ENCODE measurements at regions not wholly inside any gene's neighbourhood (a gene's known extent, or its start where the extent isn't known, plus 50 kb on each side); places are given as distances from the start of the nearest gene placed in this dataset.

DNA sequence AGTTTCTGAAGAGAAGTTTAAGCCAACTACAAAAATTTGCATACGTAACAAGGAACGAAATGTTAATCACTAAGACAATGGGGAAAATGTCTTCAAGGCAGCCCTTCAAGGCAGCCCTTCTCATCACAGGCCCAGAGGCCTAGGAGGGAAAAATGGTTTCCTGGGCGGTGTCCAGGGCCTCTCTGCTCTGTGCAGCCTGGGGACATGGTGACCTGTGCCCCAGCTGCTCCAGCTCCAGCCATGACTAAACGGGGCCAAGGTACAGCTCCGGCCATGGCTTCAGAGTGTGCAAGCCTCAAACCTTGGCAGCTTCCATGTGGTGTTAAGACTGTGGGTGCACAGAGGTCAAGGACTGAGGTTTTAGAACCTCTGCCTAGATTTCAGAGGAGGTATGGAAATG lies 325.1 kb downstream of the FRK start:
- Histone ChIP-seq H3K18ac (ENCODE audit: extremely low read depth, low read length) (no peak overlapping the region), H3K23ac (ENCODE audit: insufficient read length) (no peak overlapping the region), H3K79me1 (ENCODE audit: low read depth, low read length) (no peaks in the 10 kb centered on the region), H4K8ac (ENCODE audit: extremely low read depth, insufficient read depth, low read length) (no peak overlapping the region), H2BK120ac (replicated peaks; ENCODE audit: low read depth, low read length) (no peak overlapping the region), H3K36me3 (ENCODE audit: control insufficient read depth in 2 of 4, insufficient read depth in 4 of 4, low read length in 3 of 4) (no peaks in the 10 kb centered on the region), H4K20me1 (replicated peaks in 1 of 2; ENCODE audit: control insufficient read depth in 1 of 2, insufficient read depth in 2 of 2, low read length in 2 of 2) (no peaks in the 10 kb centered on the region), H3K9me3 (ENCODE audit: insufficient read depth in 2 of 2, low read depth in 1 of 2, low read length in 1 of 2) (peaks cover 10 to 14% of the 10 kb centered on the region in 2 experiments; a peak in 3 of 4 replicates), H2BK15ac (ENCODE audit: low read length) (no peak overlapping the region), H2BK12ac (ENCODE audit: low read depth, low read length) (no peak overlapping the region), H3K23me2 (ENCODE audit: low read depth, low read length) (no peaks in the 10 kb centered on the region), H2BK5ac (ENCODE audit: low read depth, low read length) (no peak overlapping the region), H2AFZ (ENCODE audit: low read length) (no peak overlapping the region), H3K14ac (ENCODE audit: insufficient read length) (no peak overlapping the region), H3K4me2 (ENCODE audit: insufficient read depth in 1 of 2, low read depth in 2 of 2, low read length in 2 of 2) (no peak overlapping the region), H2AK5ac (ENCODE audit: low read depth, low read length) (no peak overlapping the region), H2BK20ac (ENCODE audit: low read length) (no peak overlapping the region), H3K4me3 (ENCODE audit: extremely low read depth in 1 of 4, insufficient read depth in 2 of 4, low read depth in 3 of 4, low read length in 4 of 4) (no peak overlapping the region), H3K27ac (ENCODE audit: low read depth, low read length) (no peak overlapping the region), H3K56ac (replicated peaks; ENCODE audit: insufficient read length, low read depth, low read length) (no peak overlapping the region), H3K4me1 (replicated peaks in 1 of 4; ENCODE audit: control insufficient read depth in 3 of 4, insufficient read depth in 4 of 4, low read length in 3 of 4) (no peaks in the 10 kb centered on the region), H3K27me3 (replicated peaks in 1 of 4; ENCODE audit: control insufficient read depth in 3 of 4, extremely low read depth in 1 of 4, insufficient read depth in 3 of 4, low read length in 3 of 4) (no peaks in the 10 kb centered on the region), H4K5ac (ENCODE audit: insufficient read length, low read depth, low read length) (no peak overlapping the region), H3K4ac (replicated peaks; ENCODE audit: insufficient read length, low read depth, low read length) (no peak overlapping the region), H3K79me2 (ENCODE audit: control insufficient read depth in 1 of 2, insufficient read depth in 2 of 2, low read length in 2 of 2) (no peaks in the 10 kb centered on the region), H3K9ac (replicated peaks in 1 of 4; ENCODE audit: extremely low read depth in 1 of 4, low read depth in 3 of 4, low read length in 3 of 4) (no peak overlapping the region), H4K91ac (replicated peaks; ENCODE audit: insufficient read length, low read length) (no peak overlapping the region)
- no peak for TF ChIP-seq RXRA (IDR thresholded peaks at IDR 0.05; ENCODE audit: insufficient read depth, low read depth, low read length)
- TF ChIP-seq MAFK (IDR thresholded peaks at IDR 0.05; ENCODE audit: low read depth, low read length): no peak
- no peak for TF ChIP-seq SP1 (IDR thresholded peaks at IDR 0.05; ENCODE audit: low read depth, low read length)
- TF ChIP-seq SIX5 (IDR thresholded peaks at IDR 0.05; ENCODE audit: low read depth, low read length): no peak
- no peak for TF ChIP-seq MAX (IDR thresholded peaks at IDR 0.05)
- no peak for TF ChIP-seq SRF (IDR thresholded peaks at IDR 0.05; ENCODE audit: low read depth, low read length)
- no peak for TF ChIP-seq SP4 (IDR thresholded peaks at IDR 0.05; ENCODE audit: low read length)
- no peak for TF ChIP-seq BACH1 (IDR thresholded peaks at IDR 0.05; ENCODE audit: low read length)
- no peak for TF ChIP-seq KDM1A (IDR thresholded peaks at IDR 0.05; ENCODE audit: borderline replicate concordance, low read length)
- TF ChIP-seq, protein P1, sequence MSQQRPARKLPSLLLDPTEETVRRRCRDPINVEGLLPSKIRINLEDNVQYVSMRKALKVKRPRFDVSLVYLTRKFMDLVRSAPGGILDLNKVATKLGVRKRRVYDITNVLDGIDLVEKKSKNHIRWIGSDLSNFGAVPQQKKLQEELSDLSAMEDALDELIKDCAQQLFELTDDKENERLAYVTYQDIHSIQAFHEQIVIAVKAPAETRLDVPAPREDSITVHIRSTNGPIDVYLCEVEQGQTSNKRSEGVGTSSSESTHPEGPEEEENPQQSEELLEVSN (IDR thresholded peaks at IDR 0.05): no peak
- TF ChIP-seq, protein P2, sequence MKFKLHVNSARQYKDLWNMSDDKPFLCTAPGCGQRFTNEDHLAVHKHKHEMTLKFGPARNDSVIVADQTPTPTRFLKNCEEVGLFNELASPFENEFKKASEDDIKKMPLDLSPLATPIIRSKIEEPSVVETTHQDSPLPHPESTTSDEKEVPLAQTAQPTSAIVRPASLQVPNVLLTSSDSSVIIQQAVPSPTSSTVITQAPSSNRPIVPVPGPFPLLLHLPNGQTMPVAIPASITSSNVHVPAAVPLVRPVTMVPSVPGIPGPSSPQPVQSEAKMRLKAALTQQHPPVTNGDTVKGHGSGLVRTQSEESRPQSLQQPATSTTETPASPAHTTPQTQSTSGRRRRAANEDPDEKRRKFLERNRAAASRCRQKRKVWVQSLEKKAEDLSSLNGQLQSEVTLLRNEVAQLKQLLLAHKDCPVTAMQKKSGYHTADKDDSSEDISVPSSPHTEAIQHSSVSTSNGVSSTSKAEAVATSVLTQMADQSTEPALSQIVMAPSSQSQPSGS (IDR thresholded peaks at IDR 0.05; ENCODE audit: low read length): no peak
- ChIA-PET CTCF (ENCODE audit: partially characterized antibody) (no interaction called here), POLR2A (ENCODE audit: partially characterized antibody) (no interaction called here)
- 98% methylated on average over 5 of the region's 5 CpGs; no CpG with 5 or more reads in 1 of the 2 experiments for WGBS, 2 experiments (ENCODE audit: extremely low coverage in 1 of 2, insufficient coverage in 1 of 2, insufficient read length in 1 of 2, insufficient replicate concordance in 2 of 2, low coverage in 1 of 2, low lambda C conversion rate in 2 of 2, missing lambda C conversion rate in 1 of 2)
- FAIRE-seq (no peak), DNase-seq (ENCODE audit: low read depth in 1 of 2, low spot score in 2 of 2) (no peak)
